HEK293 (cell line): ENCODE measurements at regions not wholly inside any gene's neighbourhood (a gene's known extent, or its start where the extent isn't known, plus 50 kb on each side); places are given as distances from the start of the nearest gene placed in this dataset.

Source experiments
- KLF10 ChIP-seq: fragments of 450-650 bp; IDR thresholded peaks from 2 replicates; pipeline ENCODE4 v1.5.1; 2018; ENCODE audit warnings: missing biosample characterization, mild to moderate bottlenecking, missing genetic modification characterization
- KLF17 ChIP-seq: fragments of 450-650 bp; formaldehyde crosslinking; IDR thresholded peaks from 2 replicates; pipeline ENCODE4 v1.5.1; 2016; ENCODE audit warnings: missing biosample characterization, missing genetic modification characterization
- MYNN ChIP-seq: fragments of 450-650 bp; formaldehyde crosslinking; IDR thresholded peaks from 2 replicates; pipeline ENCODE4 v1.5.1; 2016; ENCODE audit warnings: missing biosample characterization, missing genetic modification characterization, borderline replicate concordance
- REPIN1 ChIP-seq: fragments of 450-650 bp; formaldehyde crosslinking; IDR thresholded peaks from 2 replicates; pipeline ENCODE4 v1.5.1; 2017; ENCODE audit warnings: missing biosample characterization, missing genetic modification characterization, low read depth
- ZBTB11 ChIP-seq: fragments of 450-650 bp; formaldehyde crosslinking; conservative IDR thresholded peaks from 2 replicates; pipeline ENCODE4 v1.5.1; 2016; ENCODE audit warnings: low read depth, missing biosample characterization, missing genetic modification characterization
- ZBTB8A ChIP-seq: fragments of 450-650 bp; formaldehyde crosslinking; IDR thresholded peaks from 2 replicates; pipeline ENCODE4 v1.5.1; 2016; ENCODE audit warnings: missing biosample characterization, missing genetic modification characterization
- ZFHX2 ChIP-seq: fragments of 450-650 bp; formaldehyde crosslinking; conservative IDR thresholded peaks from 2 replicates; pipeline ENCODE4 v1.5.1; 2016; ENCODE audit warnings: missing biosample characterization, missing genetic modification characterization
- ZFP37 ChIP-seq: fragments of 450-650 bp; formaldehyde crosslinking; IDR thresholded peaks from 2 replicates; pipeline ENCODE4 v1.5.1; 2016; ENCODE audit warnings: missing biosample characterization, missing genetic modification characterization
- ZNF148 ChIP-seq: fragments of 450-650 bp; formaldehyde crosslinking; IDR thresholded peaks from 2 replicates; pipeline ENCODE4 v1.5.0; 2017; ENCODE audit warnings: missing biosample characterization, missing genetic modification characterization, borderline replicate concordance
- ZNF324 ChIP-seq: fragments of 450-650 bp; formaldehyde crosslinking; IDR thresholded peaks from 2 replicates; pipeline ENCODE4 v1.5.1; 2016; ENCODE audit warnings: missing biosample characterization, missing genetic modification characterization
- ZNF510 ChIP-seq: fragments of 450-650 bp; formaldehyde crosslinking; IDR thresholded peaks from 2 replicates; pipeline ENCODE4 v1.5.1; 2018; ENCODE audit warnings: mild to moderate bottlenecking, missing genetic modification characterization, missing biosample characterization; ENCODE audit not compliant: insufficient replicate concordance
- ZNF513 ChIP-seq: fragments of 450-650 bp; IDR thresholded peaks from 2 replicates; pipeline ENCODE4 v1.5.1; 2018; ENCODE audit warnings: missing biosample characterization, missing genetic modification characterization
- ZNF521 ChIP-seq: fragments of 450-650 bp; formaldehyde crosslinking; IDR thresholded peaks from 2 replicates; pipeline ENCODE4 v1.5.1; 2017; ENCODE audit warnings: missing biosample characterization, mild to moderate bottlenecking, missing genetic modification characterization
- ZNF558 ChIP-seq: fragments of 450-650 bp; formaldehyde crosslinking; IDR thresholded peaks from 2 replicates; pipeline ENCODE4 v1.5.1; 2016; ENCODE audit warnings: missing biosample characterization, missing genetic modification characterization
- ZNF670 ChIP-seq: fragments of 450-650 bp; formaldehyde crosslinking; IDR thresholded peaks from 2 replicates; pipeline ENCODE4 v1.5.1; 2016; ENCODE audit warnings: missing biosample characterization, missing genetic modification characterization, low read depth
- ZNF677 ChIP-seq: fragments of 450-650 bp; IDR thresholded peaks from 2 replicates; pipeline ENCODE4 v1.5.0; 2018; ENCODE audit warnings: missing biosample characterization, mild to moderate bottlenecking, missing genetic modification characterization, moderate library complexity
- ZNF707 ChIP-seq: fragments of 450-650 bp; formaldehyde crosslinking; IDR thresholded peaks from 2 replicates; pipeline ENCODE4 v1.5.1; 2016; ENCODE audit warnings: missing biosample characterization, missing genetic modification characterization
- ZNF792 ChIP-seq: fragments of 450-650 bp; formaldehyde crosslinking; IDR thresholded peaks from 2 replicates; pipeline ENCODE4 v1.5.1; 2016; ENCODE audit warnings: missing biosample characterization, missing genetic modification characterization
- TF ChIP-seq, protein P1 (sequence below): fragments of 450-650 bp; formaldehyde crosslinking; IDR thresholded peaks from 2 replicates; pipeline ENCODE4 v1.5.1; 2016; ENCODE audit warnings: missing biosample characterization, missing genetic modification characterization
- TF ChIP-seq, protein P2 (sequence below): fragments of 450-650 bp; formaldehyde crosslinking; IDR thresholded peaks from 2 replicates; pipeline ENCODE4 v1.5.1; 2016; ENCODE audit warnings: missing biosample characterization, missing genetic modification characterization

- TF ChIP-seq ZNF148 (tag by site-specific recombination) (no peak), ZBTB11 (peak; percentile 78), ZNF510 (tag by site-specific recombination) (peak; percentile 69), ZNF677 (tag by site-specific recombination) (no peak), ZBTB8A (peak; percentile 68), ZNF707 (tag by site-specific recombination) (no peak), ZNF558 (tag by site-specific recombination) (peak; percentile 45; the same call in 1 of the 2 replicates), ZNF324 (tag by site-specific recombination) (no peak), ZFHX2 (no peak), ZNF513 (tag by site-specific recombination) (no peak), REPIN1 (tag by site-specific recombination) (no peak), ZNF521 (tag by site-specific recombination) (no peak), ZNF792 (tag by site-specific recombination) (no peak), ZNF670 (tag by site-specific recombination) (no peak), KLF10 (tag by site-specific recombination) (no peak), ZFP37 (0 out of 2 replicates have a peak, but pooled peaks have one; percentile 48), MYNN (tag by site-specific recombination) (no peak), KLF17 (tag by site-specific recombination) (no peak)
- TF ChIP-seq, protein P1, sequence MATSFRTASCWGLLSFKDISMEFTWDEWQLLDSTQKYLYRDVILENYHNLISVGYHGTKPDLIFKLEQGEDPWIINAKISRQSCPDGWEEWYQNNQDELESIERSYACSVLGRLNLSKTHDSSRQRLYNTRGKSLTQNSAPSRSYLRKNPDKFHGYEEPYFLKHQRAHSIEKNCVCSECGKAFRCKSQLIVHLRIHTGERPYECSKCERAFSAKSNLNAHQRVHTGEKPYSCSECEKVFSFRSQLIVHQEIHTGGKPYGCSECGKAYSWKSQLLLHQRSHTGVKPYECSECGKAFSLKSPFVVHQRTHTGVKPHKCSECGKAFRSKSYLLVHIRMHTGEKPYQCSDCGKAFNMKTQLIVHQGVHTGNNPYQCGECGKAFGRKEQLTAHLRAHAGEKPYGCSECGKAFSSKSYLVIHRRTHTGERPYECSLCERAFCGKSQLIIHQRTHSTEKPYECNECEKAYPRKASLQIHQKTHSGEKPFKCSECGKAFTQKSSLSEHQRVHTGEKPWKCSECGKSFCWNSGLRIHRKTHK (tag by site-specific recombination), result no peak
- TF ChIP-seq, protein P2, sequence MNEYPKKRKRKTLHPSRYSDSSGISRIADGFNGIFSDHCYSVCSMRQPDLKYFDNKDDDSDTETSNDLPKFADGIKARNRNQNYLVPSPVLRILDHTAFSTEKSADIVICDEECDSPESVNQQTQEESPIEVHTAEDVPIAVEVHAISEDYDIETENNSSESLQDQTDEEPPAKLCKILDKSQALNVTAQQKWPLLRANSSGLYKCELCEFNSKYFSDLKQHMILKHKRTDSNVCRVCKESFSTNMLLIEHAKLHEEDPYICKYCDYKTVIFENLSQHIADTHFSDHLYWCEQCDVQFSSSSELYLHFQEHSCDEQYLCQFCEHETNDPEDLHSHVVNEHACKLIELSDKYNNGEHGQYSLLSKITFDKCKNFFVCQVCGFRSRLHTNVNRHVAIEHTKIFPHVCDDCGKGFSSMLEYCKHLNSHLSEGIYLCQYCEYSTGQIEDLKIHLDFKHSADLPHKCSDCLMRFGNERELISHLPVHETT, result no peak
- TF ChIP-seq, all 188 proteins: peak for 21
Measured at GRCh38 chr10:105726149-105726548, 1085.1 kb downstream of the SORCS3 start (continued).
